GM23338 (cell line): ENCODE measurements at regions not wholly inside any gene's neighbourhood (a gene's known extent, or its start where the extent isn't known, plus 50 kb on each side); places are given as distances from the start of the nearest gene placed in this dataset.

Experiments
- ATAC-seq: fragments of 200-7000 bp; cut with Tn5 transposase; 3 replicates; pipeline ENCODE4 v1.9.1; 2020
- DNase-seq: peaks from one replicate; pipeline ENCODE4 v3.0.0-alpha.2; 2015; ENCODE audit warnings: low spot score
- H2AFZ ChIP-seq: fragments of 200-600 bp; sonication (generic); 2 replicates; pipeline ENCODE4 v1.8.0; 2016; ENCODE audit warnings: antibody characterized with exemption, mild to moderate bottlenecking, moderate library complexity
- H3F3A ChIP-seq: fragments of 200-600 bp; sonication (generic); replicated peaks from 2 replicates; pipeline ENCODE4 v1.8.0; 2017; ENCODE audit warnings: antibody characterized with exemption, mixed run types, low read depth
- H3K27ac ChIP-seq: fragments of 200-600 bp; sonication (generic); 2 replicates; pipeline ENCODE4 v1.6.1; 2016; ENCODE audit warnings: low read depth
- H3K27me3 ChIP-seq: fragments of 200-600 bp; sonication (generic); 2 replicates; pipeline ENCODE4 v1.8.0; 2016; ENCODE audit warnings: mild to moderate bottlenecking, mixed run types, moderate library complexity; ENCODE audit not compliant: insufficient read depth
- H3K36me3 ChIP-seq: fragments of 200-600 bp; sonication (generic); 2 replicates; pipeline ENCODE4 v1.8.0; 2016; ENCODE audit warnings: mild to moderate bottlenecking; ENCODE audit not compliant: insufficient read depth
- H3K4me1 ChIP-seq: fragments of 200-600 bp; sonication (generic); 2 replicates; pipeline ENCODE4 v1.8.0; 2016; ENCODE audit warnings: mild to moderate bottlenecking, moderate library complexity; ENCODE audit not compliant: insufficient read depth
- H3K4me2 ChIP-seq: fragments of 200-600 bp; sonication (generic); 2 replicates; pipeline ENCODE4 v1.7.1; 2017; ENCODE audit warnings: mixed run types
- H3K4me3 ChIP-seq: fragments of 200-600 bp; sonication (generic); 2 replicates; pipeline ENCODE4 v1.6.1; 2016; ENCODE audit warnings: mixed run types
- H3K79me2 ChIP-seq: fragments of 200-600 bp; sonication (generic); replicated peaks from 2 replicates; pipeline ENCODE4 v1.8.0; 2017; ENCODE audit warnings: mild to moderate bottlenecking; ENCODE audit not compliant: insufficient read depth
- H3K9me2 ChIP-seq: fragments of 200-600 bp; sonication (generic); 2 replicates; pipeline ENCODE4 v1.8.0; 2017; ENCODE audit not compliant: insufficient read depth
- H4K20me1 ChIP-seq: fragments of 200-600 bp; sonication (generic); replicated peaks from 2 replicates; pipeline ENCODE4 v1.8.0; 2017; ENCODE audit warnings: mild to moderate bottlenecking; ENCODE audit not compliant: insufficient read depth
- H3K27ac Mint-ChIP-seq: 2 replicates; pipeline ENCODE4 v1.8.0; 2020; ENCODE audit warnings: inconsistent platforms, mild to moderate bottlenecking, moderate library complexity, mixed read lengths
- H3K27me3 Mint-ChIP-seq: 3 replicates; pipeline ENCODE4 v1.8.0; 2022; ENCODE audit warnings: low read depth, mild to moderate bottlenecking, moderate library complexity, mixed read lengths, inconsistent platforms; ENCODE audit not compliant: insufficient read depth, poor library complexity
- H3K36me3 Mint-ChIP-seq: 3 replicates; pipeline ENCODE4 v1.8.0; 2021; ENCODE audit warnings: low read depth, mild to moderate bottlenecking, inconsistent platforms, moderate library complexity, mixed read lengths
- H3K4me1 Mint-ChIP-seq: 3 replicates; pipeline ENCODE4 v1.8.0; 2020; ENCODE audit warnings: mild to moderate bottlenecking, inconsistent platforms, mixed read lengths
- H3K4me3 Mint-ChIP-seq: 3 replicates; pipeline ENCODE4 v1.8.0; 2021; ENCODE audit warnings: moderate library complexity, mild to moderate bottlenecking, inconsistent platforms, mixed read lengths
- H3K9me3 Mint-ChIP-seq: 3 replicates; pipeline ENCODE4 v1.8.0; 2020; ENCODE audit warnings: moderate library complexity, mild to moderate bottlenecking, inconsistent platforms, mixed read lengths
- CREB1 ChIP-seq: fragments of 250-450 bp; sonication (Bioruptor Pico); IDR thresholded peaks from 2 replicates; pipeline ENCODE4 v1.5.0; 2020; ENCODE audit warnings: low read depth, mild to moderate bottlenecking, moderate library complexity
- CTCF ChIP-seq, 2 experiments: fragments of 200-600 bp in 1 of 2; sonication (generic) in 1 of 2; conservative IDR thresholded peaks; 2 replicates each; pipeline versions ENCODE4 v1.5.1 to v1.6.1; 2016 to 2017; ENCODE audit warnings: antibody characterized with exemption in 2 of 2, low read depth in 2 of 2, mild to moderate bottlenecking in 2 of 2, moderate library complexity in 1 of 2
- ETS1 ChIP-seq: IDR thresholded peaks from 2 replicates; pipeline ENCODE4 v1.6.1; 2016; ENCODE audit warnings: antibody characterized with exemption
- EZH2 ChIP-seq: fragments of 200-600 bp; sonication (generic); IDR thresholded peaks from one replicate; pipeline ENCODE4 v1.8.0; 2017; ENCODE audit warnings: antibody characterized with exemption, mild to moderate bottlenecking, low read depth; ENCODE audit not compliant: unreplicated experiment
- EZH2phosphoT487 ChIP-seq: fragments of 200-600 bp; sonication (generic); IDR thresholded peaks from one replicate; pipeline ENCODE4 v1.8.1; 2018; ENCODE audit warnings: antibody characterized with exemption; ENCODE audit not compliant: unreplicated experiment
- JUNB ChIP-seq: IDR thresholded peaks from one replicate; pipeline ENCODE4 v1.6.1; 2016; ENCODE audit warnings: antibody characterized with exemption; ENCODE audit not compliant: unreplicated experiment
- NANOG ChIP-seq: IDR thresholded peaks from 2 replicates; pipeline ENCODE4 v1.6.1; 2016; ENCODE audit warnings: antibody characterized with exemption, borderline replicate concordance
- POLR2AphosphoS5 ChIP-seq: IDR thresholded peaks from 2 replicates; pipeline ENCODE4 v1.6.1; 2016; ENCODE audit warnings: antibody characterized with exemption, low read depth
- REST ChIP-seq: IDR thresholded peaks from one replicate; pipeline ENCODE4 v1.6.1; 2018; ENCODE audit warnings: antibody characterized with exemption; ENCODE audit not compliant: unreplicated experiment
- STAT1 ChIP-seq: IDR thresholded peaks from one replicate; pipeline ENCODE4 v1.6.1; 2016; ENCODE audit warnings: antibody characterized with exemption; ENCODE audit not compliant: unreplicated experiment
- ZNF114 ChIP-seq: fragments of 250-450 bp; sonication (Bioruptor Pico); IDR thresholded peaks from 2 replicates; pipeline ENCODE4 v1.5.0; 2020; ENCODE audit warnings: mild to moderate bottlenecking, moderate library complexity
- ZNF331 ChIP-seq: fragments of 250-450 bp; sonication (Bioruptor Pico); IDR thresholded peaks from 2 replicates; pipeline ENCODE4 v1.5.0; 2020; ENCODE audit warnings: low read depth, mild to moderate bottlenecking, moderate library complexity
- TF ChIP-seq, protein P1 (sequence below): fragments of 250-450 bp; sonication (Bioruptor Pico); IDR thresholded peaks from 2 replicates; pipeline ENCODE4 v1.5.0; 2020; ENCODE audit warnings: mild to moderate bottlenecking, moderate library complexity

GRCh38 chr18:75141734-75142133, 67.2 kb downstream of the PTGR3 start:
- Histone ChIP-seq H3K4me2 (no peak overlapping the region), H2AFZ (no peak overlapping the region), H3K27ac (no peak overlapping the region), H3K27me3 (no peaks in the 10 kb centered on the region), H3K36me3 (no peaks in the 10 kb centered on the region; the same call in 1 of the 2 replicates), H3K4me1 (no peaks in the 10 kb centered on the region), H3K4me3 (no peak overlapping the region), H3F3A (no peaks in the 10 kb centered on the region), H3K79me2 (no peaks in the 10 kb centered on the region), H4K20me1 (no peaks in the 10 kb centered on the region), H3K9me2 (no peaks in the 10 kb centered on the region)
- ATAC-seq (no peak), DNase-seq (no peak)
- Mint-ChIP-seq H3K9me3 (peaks cover 18% of the 10 kb centered on the region), H3K4me1 (no peaks in the 10 kb centered on the region), H3K4me3 (no peak overlapping the region), H3K27me3 (no peaks in the 10 kb centered on the region), H3K36me3 (no peaks in the 10 kb centered on the region; the same call in 2 of the 3 replicates), H3K27ac (no peak overlapping the region)
- TF ChIP-seq ETS1 (no peak), NANOG (no peak), REST (no peak), EZH2 (no peak), JUNB (no peak), CREB1 (CRISPR knock-in tag) (no peak), STAT1 (no peak), EZH2phosphoT487 (no peak), ZNF331 (CRISPR knock-in tag) (no peak), ZNF114 (CRISPR knock-in tag) (no peak), POLR2AphosphoS5 (no peak), CTCF (conservative IDR thresholded peaks at IDR 0.05; ENCODE audit: low read depth in 2 of 2) (no peak)
- TF ChIP-seq, protein P1, sequence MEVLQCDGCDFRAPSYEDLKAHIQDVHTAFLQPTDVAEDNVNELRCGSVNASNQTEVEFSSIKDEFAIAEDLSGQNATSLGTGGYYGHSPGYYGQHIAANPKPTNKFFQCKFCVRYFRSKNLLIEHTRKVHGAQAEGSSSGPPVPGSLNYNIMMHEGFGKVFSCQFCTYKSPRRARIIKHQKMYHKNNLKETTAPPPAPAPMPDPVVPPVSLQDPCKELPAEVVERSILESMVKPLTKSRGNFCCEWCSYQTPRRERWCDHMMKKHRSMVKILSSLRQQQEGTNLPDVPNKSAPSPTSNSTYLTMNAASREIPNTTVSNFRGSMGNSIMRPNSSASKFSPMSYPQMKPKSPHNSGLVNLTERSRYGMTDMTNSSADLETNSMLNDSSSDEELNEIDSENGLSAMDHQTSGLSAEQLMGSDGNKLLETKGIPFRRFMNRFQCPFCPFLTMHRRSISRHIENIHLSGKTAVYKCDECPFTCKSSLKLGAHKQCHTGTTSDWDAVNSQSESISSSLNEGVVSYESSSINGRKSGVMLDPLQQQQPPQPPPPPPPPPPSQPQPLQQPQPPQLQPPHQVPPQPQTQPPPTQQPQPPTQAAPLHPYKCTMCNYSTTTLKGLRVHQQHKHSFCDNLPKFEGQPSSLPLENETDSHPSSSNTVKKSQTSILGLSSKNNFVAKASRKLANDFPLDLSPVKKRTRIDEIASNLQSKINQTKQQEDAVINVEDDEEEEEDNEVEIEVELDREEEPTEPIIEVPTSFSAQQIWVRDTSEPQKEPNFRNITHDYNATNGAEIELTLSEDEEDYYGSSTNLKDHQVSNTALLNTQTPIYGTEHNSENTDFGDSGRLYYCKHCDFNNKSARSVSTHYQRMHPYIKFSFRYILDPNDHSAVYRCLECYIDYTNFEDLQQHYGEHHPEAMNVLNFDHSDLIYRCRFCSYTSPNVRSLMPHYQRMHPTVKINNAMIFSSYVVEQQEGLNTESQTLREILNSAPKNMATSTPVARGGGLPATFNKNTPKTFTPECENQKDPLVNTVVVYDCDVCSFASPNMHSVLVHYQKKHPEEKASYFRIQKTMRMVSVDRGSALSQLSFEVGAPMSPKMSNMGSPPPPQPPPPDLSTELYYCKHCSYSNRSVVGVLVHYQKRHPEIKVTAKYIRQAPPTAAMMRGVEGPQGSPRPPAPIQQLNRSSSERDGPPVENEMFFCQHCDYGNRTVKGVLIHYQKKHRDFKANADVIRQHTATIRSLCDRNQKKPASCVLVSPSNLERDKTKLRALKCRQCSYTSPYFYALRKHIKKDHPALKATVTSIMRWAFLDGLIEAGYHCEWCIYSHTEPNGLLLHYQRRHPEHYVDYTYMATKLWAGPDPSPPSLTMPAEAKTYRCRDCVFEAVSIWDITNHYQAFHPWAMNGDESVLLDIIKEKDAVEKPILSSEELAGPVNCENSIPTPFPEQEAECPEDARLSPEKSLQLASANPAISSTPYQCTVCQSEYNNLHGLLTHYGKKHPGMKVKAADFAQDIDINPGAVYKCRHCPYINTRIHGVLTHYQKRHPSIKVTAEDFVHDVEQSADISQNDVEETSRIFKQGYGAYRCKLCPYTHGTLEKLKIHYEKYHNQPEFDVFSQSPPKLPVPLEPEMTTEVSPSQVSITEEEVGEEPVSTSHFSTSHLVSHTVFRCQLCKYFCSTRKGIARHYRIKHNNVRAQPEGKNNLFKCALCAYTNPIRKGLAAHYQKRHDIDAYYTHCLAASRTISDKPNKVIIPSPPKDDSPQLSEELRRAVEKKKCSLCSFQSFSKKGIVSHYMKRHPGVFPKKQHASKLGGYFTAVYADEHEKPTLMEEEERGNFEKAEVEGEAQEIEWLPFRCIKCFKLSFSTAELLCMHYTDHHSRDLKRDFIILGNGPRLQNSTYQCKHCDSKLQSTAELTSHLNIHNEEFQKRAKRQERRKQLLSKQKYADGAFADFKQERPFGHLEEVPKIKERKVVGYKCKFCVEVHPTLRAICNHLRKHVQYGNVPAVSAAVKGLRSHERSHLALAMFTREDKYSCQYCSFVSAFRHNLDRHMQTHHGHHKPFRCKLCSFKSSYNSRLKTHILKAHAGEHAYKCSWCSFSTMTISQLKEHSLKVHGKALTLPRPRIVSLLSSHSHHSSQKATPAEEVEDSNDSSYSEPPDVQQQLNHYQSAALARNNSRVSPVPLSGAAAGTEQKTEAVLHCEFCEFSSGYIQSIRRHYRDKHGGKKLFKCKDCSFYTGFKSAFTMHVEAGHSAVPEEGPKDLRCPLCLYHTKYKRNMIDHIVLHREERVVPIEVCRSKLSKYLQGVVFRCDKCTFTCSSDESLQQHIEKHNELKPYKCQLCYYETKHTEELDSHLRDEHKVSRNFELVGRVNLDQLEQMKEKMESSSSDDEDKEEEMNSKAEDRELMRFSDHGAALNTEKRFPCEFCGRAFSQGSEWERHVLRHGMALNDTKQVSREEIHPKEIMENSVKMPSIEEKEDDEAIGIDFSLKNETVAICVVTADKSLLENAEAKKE (CRISPR knock-in tag): no peak
